Ovary (tissue), 3 donors: ENCODE measurements at regions not wholly inside any gene's neighbourhood (a gene's known extent, or its start where the extent isn't known, plus 50 kb on each side); places are given as distances from the start of the nearest gene placed in this dataset.

Experiments used
- CTCF ChIP-seq, 3 donors: fragments of 450-650 bp in 2 of 3; fragments of 200-600 bp in 1 of 3; IDR thresholded peaks; one replicate each; pipeline versions ENCODE4 v1.5.1 to v1.8.0; 2016 to 2022; ENCODE audit warnings: antibody characterized with exemption in 3 of 3, mild to moderate bottlenecking in 1 of 3
- POLR2A ChIP-seq: fragments of 450-650 bp; IDR thresholded peaks from one replicate; pipeline ENCODE4 v1.6.1; 2017; ENCODE audit warnings: antibody characterized with exemption, mild to moderate bottlenecking, moderate library complexity
- donor health status: DM: no; HTN: no; CAD: no.

GRCh38 chr17:74080656-74081582, 122.6 kb upstream of the RPL38 start:
- TF ChIP-seq CTCF (IDR thresholded peaks at IDR 0.05) (no peak), POLR2A (no peak)
